G401 (cell line): ENCODE measurements at regions not wholly inside any gene's neighbourhood (a gene's known extent, or its start where the extent isn't known, plus 50 kb on each side); places are given as distances from the start of the nearest gene placed in this dataset.

ENCODE experiments used
- DNase-seq: peaks from one replicate; pipeline ENCODE4 v3.0.0-alpha.2; 2015; ENCODE audit warnings: low spot score
- in situ Hi-C: cut with HindIII; loops from 2 replicates; pipeline ENCODE4 v1.10.0; 2016; ENCODE audit warnings: low sequenced_read_pairs, mixed read lengths

DNA sequence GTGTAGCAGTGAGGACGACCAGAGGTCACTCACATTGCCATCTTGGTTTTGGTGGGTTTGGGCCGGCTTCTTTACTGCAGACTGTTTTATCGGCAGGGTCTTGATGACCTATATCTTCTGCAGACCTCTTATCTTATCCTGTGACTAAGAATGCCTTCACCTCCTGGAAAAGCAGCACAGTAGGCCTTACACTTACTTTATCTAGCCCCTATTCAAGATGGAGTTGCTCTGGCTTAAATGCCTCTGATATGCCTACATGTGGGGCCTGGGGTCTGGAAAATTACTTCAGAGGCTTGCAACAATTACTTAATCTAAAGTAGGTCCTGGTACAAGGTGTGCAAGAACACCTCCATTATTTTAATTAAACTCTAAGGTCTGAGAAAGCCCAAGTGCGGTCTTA lies 86.9 kb upstream of the IL12B start:
- no peak for DNase-seq
- in situ Hi-C loops = no loop called here

- no peak for DNase-seq
- in situ Hi-C loops = no loop called here
Observed at GRCh38 chr5:159419576-159419975, 89.3 kb upstream of the IL12B start.

DNA sequence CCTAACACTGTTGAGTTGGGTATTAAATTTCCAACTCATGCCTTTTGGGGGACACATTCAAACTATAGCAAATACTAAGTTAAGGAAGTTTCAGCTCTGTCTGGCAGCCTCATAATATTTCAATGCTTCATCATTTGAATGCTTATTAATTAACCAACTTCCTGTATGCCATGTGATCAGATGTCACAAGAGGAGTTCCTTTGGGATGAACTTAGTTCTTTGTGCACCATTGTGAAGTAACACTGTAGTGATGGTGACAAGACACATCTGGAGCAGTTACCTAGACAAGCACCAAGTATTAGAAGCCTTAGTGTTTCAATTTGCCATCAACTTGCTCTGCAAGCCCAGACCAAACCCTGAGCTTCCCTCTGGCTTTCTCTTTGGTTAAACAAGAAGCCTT lies 90.7 kb upstream of the IL12B start:
- DNase-seq = no peak
- in situ Hi-C loops = no loop called here

- no peak for DNase-seq
- in situ Hi-C loops = no loop called here
Observed at GRCh38 chr5:159422361-159422760, 92.1 kb upstream of the IL12B start.

DNA sequence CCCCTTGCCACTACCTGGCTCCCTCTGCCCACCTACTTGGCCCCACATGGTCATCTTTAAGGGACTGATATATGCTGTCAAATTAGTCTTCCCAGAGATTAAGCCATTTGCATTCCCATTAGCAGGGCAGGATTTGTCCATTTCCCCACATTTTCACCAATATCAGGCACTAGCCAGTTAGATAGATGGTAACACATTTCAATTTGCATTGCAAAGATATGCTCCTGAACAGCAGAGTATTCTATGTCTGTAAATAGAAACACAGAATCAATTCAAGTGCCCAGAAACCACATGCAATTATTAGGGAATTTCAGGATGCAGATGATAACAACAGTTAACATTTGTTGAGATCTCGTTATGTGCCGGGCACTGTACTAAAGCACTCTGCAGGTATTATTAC lies 92.6 kb upstream of the IL12B start:
- DNase-seq = no peak
- in situ Hi-C loops = no loop called here

DNA sequence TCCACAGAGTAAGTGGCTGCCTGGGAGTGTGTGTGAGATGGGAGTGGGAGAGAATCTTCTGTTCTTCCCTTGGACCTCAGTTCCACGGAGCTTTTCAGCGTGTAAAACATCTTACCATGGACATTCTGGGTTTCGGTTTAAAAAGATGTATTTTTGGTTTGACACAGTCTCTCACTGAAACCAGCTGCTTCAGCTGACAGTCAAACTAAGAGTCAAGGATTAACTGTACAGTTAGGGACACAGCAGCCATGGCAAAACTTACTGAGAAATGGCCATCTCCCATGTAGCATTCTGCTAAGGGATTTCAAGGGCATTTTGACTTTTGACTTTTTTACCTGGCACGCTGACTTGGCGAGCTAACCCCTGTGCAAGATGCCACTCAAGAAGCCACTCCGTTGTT lies 93.8 kb upstream of the IL12B start:
- no peak for DNase-seq
- in situ Hi-C loops = no loop called here

- in situ Hi-C loops = no loop called here
- no peak for DNase-seq
Observed at GRCh38 chr5:159426694-159427093, 96.4 kb upstream of the IL12B start.

DNA sequence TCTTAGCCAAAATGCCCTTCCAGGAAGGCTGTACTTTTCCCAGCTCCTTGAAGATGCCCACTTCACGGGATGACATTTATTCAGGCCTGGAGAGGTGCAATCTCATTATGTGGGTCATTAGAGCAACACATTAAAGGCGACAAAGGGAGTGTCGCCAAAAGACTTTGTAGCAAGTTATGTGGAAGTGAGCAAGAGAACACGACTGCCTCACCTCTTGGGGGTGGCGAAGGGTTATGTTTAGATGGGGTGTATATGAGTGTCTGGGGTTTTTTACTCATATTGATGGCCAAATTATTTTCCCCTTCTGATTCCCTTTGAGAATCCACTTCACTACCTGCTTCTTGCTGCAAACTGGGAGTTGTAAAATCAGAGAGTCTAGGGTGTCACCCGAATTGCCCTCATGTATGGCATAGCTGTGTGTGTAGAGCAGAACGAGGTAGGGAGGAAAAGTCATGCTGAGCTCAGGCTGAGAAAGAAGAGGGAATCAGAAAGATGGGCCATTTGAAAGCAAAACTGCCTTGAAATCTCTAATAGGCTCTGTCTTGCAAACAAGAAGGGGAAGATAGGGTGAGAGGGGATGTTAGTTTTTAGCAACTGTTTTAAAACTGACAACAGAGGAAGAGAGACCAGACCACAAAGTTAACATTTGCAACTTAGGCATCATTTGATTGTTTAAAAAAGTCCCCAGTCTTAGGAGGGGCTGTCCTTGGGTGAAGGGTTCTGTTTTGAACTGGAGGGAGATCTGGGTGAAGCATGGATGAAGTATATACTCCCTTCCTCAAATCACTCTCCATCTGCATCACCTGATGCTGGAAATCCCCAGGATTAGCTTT lies 97.1 kb upstream of the IL12B start:
- no peak for DNase-seq
- in situ Hi-C loops = no loop called here

DNA sequence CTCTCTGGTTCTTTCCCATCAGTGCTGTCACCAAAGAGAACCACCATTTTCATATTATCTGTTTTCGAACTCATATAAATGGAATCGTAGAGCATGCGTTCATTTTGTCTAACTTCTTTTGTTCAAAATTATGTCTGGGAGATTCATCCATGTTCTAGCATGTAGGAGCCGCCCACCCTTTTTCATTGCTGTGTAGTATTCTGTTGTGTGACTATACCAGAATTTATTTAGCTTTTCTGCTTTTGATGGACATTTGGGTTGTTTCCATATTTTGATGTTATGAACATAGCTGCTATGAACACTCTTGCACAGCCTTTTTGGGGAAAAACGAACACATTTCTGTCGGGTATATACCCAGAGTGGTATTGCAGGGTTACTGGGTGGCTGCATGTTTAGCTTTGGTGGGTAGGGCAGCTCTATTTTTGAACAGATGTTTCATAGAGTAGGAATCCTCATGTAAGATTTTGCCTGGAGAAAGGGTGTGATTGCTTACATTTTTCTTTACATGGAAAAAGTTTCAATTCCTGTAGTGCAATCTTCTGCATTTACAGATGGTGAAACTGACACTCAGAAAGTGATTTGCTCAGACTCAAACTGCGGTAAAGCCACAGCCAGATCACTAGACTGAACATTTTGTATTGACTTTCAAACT lies 100.2 kb upstream of the IL12B start:
- in situ Hi-C loops = no loop called here

DNA sequence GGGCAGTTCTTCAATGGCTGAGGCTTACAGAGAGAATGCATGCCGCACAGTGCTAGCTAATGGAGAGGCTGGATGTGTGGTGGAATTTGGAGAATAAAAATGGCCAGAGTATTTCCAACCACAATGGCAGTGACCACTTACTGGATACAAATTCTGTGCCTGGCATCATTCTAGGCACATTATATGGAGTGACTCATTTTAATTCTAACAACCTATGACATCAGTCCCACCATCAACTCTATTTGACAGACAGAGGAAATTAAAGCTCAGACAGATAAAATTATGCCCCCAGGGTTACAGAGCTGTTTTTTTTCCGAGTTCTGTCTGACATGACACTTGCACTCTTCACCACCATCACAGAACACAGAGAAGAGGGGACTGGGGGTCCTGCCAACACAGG lies 105.6 kb upstream of the IL12B start:
- no peak for DNase-seq
- in situ Hi-C loops = no loop called here

More for the DNA sequence above, 100.2 kb upstream of the IL12B start:
- no peak for DNase-seq

GRCh38 chr5:159438092-159438491 lies 107.8 kb upstream of the IL12B start:
- in situ Hi-C loops = no loop called here
- no peak for DNase-seq

- no peak for DNase-seq
- in situ Hi-C loops = no loop called here
Observed at GRCh38 chr5:159439002-159439401, 108.7 kb upstream of the IL12B start.

DNA sequence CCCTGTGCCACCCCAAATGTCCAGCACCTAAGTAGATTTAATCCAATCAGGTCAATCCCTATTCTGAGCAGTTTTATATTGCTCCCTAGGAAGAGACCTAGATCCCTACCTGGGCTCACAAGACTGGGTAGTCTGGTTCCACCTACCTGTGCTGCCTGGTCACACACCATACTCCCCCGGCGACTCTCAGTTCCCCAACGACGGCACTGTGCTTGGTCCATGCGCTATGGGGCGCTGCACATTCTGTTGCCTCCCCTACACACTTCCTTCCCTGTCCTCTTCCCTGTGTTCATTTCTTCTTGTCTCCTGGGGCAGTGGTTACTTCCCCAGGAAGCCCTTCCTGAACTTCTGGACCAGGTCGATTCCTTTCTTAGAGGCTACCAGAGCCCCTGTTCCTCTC lies 109.9 kb upstream of the IL12B start:
- no peak for DNase-seq

GRCh38 chr5:159440968-159441367 lies 110.7 kb upstream of the IL12B start:
- in situ Hi-C loops = no loop called here
- DNase-seq = no peak

More for the DNA sequence above, 109.9 kb upstream of the IL12B start:
- in situ Hi-C loops = no loop called here

DNA sequence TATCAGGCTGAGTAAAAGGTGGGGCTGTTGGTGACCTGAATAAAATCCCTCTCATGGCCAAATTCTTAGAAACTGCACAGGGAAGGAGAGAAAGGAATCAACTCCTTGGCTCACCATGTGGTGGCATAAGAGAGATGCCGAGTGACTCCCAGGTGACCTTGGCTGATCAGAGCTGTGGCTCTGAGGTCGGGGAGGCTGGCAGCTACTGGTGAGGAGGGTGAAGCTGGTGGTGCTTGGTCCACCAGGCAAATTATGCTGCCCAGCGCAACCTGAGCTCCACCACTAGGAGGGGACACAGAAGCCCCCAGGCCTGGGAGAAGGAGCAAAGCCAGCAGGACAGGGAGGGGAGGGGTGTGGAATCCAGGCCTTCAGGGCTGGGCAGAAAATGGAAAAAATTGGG lies 111.2 kb upstream of the IL12B start:
- peak; percentile 5 for DNase-seq
- in situ Hi-C loops = no loop called here

GRCh38 chr5:159442206-159442850 lies 112.0 kb upstream of the IL12B start:
- in situ Hi-C loops = no loop called here
- no peak for DNase-seq

GRCh38 chr5:159444441-159445082 lies 114.3 kb upstream of the IL12B start:
- DNase-seq = peak; percentile 76
- in situ Hi-C loops = no loop called here

DNA sequence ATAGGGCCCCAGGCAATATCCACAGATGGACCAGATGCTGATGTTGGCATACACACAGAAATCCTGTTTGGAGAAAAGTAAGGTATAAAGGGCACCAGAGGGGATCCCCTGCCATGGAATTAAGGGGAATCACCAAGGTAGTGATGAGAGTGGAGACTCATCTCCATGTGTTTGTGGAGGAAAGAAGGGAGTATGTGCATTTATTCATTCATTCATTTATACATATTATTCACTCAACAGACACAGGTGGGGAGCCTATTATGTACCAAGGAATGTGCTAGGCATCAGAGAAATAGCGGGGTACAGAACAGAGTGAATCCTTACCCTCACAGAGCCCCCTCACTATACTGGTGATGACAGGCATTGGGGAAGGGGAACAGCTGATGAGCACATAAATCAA lies 116.8 kb upstream of the IL12B start:
- in situ Hi-C loops = no loop called here
- DNase-seq = no peak

- DNase-seq = no peak
- in situ Hi-C loops = no loop called here
Observed at GRCh38 chr5:159448841-159449407, 118.6 kb upstream of the IL12B start.

DNA sequence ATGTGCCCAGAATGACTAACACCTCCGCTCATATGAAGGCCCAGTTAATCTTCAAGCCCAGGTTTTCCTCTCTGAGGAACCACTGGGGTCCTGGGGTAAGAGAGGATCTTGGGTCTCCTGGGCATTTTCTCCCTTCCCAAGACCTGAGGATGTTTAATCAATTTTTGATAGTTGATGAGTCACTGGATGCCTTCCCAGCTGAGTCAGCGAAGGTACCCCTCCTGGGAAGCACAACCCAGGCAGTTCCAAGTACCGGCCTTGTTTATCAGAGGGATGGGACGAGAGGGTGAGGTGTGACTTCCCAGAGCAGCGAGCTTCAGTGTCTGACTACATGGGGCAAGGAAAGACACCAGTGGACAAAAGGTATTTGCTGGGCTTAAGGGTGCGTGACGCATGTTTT lies 119.6 kb upstream of the IL12B start:
- in situ Hi-C loops = no loop called here
- DNase-seq = no peak
